Bone marrow (tissue), 2 donors: ENCODE measurements at regions not wholly inside any gene's neighbourhood (a gene's known extent, or its start where the extent isn't known, plus 50 kb on each side); places are given as distances from the start of the nearest gene placed in this dataset.
"Not testable (repeated sequence)": the region's sequence is repeated elsewhere in the genome, so short reads cannot be mapped to it uniquely, and the experiment has no call there.

Experiments used
- DNase-seq, 2 donors: peaks; one replicate each; lab custom pipeline; 2025; lab: John Stamatoyannopoulos, UW

GRCh38 chr9:81073821-81074220 is 615.5 kb downstream of the TLE1 start:
- no peak for DNase-seq

- DNase-seq: no peak
These were observed 616.6 kb downstream of the TLE1 start for GRCh38 chr9:81072758-81073157.

DNA sequence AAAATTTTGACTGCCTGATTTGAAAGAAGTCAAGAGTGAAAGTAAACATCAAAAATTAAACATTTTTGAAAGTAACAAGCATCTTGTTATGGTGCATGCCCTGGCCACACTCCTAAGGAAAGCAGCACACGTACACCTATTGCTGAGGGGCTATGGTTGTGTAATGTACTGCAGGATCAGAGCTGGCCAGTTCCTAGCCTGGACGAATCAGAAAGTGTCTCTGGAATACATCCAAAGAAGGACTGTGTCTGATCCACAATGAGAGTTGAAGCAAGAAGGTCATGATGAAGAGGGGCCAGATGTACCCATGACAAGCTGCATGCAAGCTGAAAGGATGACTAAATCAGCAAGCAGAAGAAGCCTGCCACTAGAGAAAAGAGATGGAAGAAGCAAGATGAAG is 618.2 kb downstream of the TLE1 start:
- no peak for DNase-seq

DNA sequence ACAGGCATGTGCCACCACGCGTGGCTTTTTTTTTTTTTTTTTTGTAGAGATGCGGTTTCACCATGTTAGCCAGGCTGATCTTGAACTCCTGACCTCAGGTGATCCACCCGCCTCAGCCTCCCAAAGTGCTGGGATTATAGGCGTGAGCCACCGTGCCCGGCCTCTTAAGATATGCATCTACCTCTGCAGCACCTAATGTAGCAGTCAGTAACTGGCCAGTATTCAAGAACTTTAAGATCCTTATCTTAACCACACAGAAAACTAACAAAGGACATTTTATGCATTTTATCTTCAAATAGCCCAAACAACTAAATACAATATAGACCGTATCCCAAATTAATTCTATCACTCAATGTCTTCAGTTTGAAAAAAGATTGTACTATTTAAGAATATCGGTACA is 618.7 kb downstream of the TLE1 start:
- no peak for DNase-seq

DNA sequence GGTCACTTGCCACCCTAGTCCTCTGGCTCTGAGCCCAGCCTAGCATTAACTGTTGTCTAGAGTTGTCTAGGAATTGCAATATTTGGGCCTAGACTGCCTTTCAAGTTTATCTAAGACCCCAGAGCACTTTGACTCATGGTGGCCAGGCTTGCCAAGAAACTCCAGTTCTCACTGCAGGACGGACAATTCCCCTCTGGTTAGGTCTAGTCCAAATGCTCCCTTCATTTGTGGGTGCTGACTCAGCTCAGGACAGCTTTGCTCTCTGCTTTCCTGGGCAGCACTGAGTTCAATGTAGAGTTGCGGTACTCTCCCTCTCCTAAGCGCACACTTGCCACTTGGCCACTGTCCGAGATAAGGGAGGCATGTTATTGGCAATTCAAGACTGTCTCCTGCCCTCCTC is 619.4 kb downstream of the TLE1 start:
- DNase-seq: no peak

GRCh38 chr9:81069038-81069795 is 620.1 kb downstream of the TLE1 start:
- DNase-seq: no peak

- not testable (repeated sequence) for DNase-seq
These were observed 626.4 kb downstream of the TLE1 start for GRCh38 chr9:81062995-81063394.

DNA sequence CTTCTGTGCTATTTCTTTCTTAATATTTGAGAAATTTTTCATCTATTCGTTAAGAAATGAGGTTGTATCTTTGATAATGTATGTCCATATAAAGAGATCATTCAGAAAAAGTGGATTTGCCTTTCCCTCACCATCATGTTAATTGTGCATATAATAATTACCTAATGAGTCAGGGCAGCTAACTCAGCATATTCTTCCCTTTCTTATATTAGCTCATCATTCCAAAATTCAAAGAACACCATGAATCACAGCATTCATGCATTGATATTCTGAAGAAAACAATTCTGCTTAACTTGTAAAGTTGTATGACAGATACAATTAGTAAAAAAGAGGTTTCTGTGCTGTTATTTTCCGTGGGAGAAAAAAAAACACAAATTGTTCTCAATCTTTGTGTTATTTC is 630.6 kb downstream of the TLE1 start:
- no peak for DNase-seq

GRCh38 chr9:81053298-81054025 is 635.9 kb downstream of the TLE1 start:
- no peak for DNase-seq

- DNase-seq: no peak
These were observed 636.5 kb downstream of the TLE1 start for GRCh38 chr9:81052846-81053245.

- no peak for DNase-seq
These were observed 642.1 kb downstream of the TLE1 start for GRCh38 chr9:81047280-81047679.

- DNase-seq: no peak
These were observed 643.7 kb downstream of the TLE1 start for GRCh38 chr9:81045658-81046057.

DNA sequence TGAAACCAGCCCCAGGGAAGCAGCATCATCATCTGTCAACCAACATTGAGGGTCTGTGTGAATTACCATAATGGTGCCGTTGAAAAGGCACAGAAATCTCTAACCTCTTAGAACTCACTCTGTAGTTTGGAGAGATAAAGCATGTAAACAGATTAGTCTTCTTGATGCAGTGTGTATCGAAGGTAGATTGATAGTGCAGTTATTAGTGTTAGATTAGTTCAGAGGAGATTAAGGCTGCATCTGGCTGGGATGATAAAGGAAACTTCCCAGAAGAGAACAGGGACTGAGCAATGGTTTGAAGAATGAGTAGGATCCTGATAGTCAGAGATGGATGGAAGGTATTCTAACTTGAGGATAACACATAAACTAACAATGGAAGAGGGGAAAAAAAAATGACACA is 651.5 kb downstream of the TLE1 start:
- DNase-seq: no peak

- DNase-seq: no peak
These were observed 653.7 kb downstream of the TLE1 start for GRCh38 chr9:81035601-81036000.

DNA sequence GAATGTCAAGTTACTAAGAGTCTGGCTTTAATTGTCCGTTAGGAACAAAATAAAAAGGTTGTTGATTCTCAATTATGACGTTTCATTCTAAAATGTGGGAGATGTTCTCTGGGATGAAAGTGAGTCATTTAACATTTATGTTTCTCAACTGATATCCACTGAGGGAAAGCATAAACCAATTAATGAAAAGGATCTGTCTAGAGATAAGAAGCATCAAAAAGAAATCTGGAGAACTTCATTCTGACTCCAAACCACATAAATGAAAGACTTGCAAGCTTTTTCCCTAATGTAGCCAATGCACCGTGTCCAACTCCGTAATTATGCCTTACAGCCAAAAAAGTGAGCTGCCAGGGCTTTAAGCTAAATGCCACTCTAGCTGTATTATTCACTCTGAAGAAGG is 654.2 kb downstream of the TLE1 start:
- no peak for DNase-seq

DNA sequence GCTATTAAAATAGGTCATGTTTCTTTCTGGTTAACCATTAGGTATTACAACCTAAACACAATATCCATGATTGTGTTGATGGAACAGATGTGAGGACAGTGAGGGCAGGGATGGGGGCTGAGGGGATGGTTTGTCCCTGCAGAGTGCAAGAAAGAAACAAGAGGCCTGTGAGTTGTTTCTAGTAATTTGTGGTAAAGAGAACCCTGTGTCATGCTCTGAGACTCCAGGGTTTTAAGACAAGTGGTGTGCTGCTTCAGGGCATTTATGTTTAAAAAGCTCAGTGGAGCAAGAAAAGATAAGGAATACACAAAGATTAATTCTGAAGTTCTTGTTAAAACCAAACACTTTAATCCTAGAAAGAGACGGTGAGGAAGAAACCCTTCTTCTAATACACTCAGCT is 656.5 kb downstream of the TLE1 start:
- DNase-seq: no peak

GRCh38 chr9:81032030-81032572 is 657.2 kb downstream of the TLE1 start:
- DNase-seq: no peak

- DNase-seq: no peak
These were observed 657.8 kb downstream of the TLE1 start for GRCh38 chr9:81031422-81032029.

DNA sequence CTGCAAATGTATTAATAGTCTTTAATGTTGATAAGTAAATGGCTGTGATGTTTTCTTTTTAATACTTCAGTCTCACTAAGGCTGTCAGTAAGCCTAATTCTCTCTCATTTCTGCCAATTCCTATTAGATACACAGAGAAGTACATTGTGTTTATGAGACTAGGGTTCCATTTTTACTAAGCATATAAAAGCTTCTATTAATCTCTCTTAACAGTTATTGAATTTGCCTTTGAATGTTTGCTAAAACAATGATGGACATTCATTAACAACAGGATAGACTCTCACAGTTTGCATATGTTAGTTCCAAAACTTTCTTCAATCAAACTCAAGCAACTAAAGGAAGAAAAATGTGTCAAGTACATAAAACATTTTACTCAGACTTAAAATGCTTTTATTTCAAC is 659.3 kb downstream of the TLE1 start:
- DNase-seq: no peak

- no peak for DNase-seq
These were observed 660.8 kb downstream of the TLE1 start for GRCh38 chr9:81028504-81028903.

DNA sequence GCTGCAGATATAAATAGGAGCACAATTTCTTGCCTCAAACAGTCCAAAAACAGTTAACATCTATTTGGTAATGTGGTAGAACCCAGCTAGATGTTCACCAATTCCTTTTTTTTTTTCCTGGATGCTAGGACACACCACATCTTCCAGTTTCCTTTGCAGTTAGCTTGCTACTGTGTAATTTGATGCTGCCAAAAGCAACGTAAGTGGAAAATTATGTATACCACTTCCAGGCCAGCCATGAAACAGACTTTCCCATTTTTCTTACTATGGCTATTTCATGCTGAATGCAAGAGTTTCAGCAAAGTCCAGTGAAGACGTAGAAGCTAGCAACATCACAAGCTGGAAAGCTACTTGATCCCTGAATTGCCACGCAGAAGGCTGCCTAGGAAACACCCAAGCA is 667.2 kb downstream of the TLE1 start:
- DNase-seq: no peak

GRCh38 chr9:81014945-81015344 is 674.4 kb downstream of the TLE1 start:
- not testable (repeated sequence) for DNase-seq

DNA sequence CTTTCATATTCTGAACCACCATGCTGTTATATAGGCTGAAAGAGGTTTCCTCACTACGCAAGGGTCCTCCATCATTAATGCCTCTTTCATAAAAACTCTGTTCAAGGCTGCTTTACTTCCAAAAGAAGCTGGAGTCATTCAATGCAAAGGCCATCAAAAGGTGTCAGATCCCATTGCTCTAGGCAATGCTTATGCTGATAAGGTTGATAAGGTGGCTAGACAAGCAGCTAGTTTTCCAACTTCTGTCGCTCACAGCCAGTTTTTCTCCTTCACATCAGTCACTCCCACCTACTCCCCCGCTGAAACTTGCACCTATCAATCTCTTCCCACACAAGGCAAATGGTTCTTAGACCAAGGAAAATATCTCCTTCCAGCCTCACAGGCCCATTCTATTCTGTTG is 676.2 kb downstream of the TLE1 start:
- not testable (repeated sequence) for DNase-seq
